ENCODE measurements at regions not wholly inside any gene's neighbourhood (a gene's known extent, or its start where the extent isn't known, plus 50 kb on each side); places are given as distances from the start of the nearest gene placed in this dataset.
A peak's percentile ranks its signal among the peaks of the same experiment; 100 is the strongest.

DNA sequence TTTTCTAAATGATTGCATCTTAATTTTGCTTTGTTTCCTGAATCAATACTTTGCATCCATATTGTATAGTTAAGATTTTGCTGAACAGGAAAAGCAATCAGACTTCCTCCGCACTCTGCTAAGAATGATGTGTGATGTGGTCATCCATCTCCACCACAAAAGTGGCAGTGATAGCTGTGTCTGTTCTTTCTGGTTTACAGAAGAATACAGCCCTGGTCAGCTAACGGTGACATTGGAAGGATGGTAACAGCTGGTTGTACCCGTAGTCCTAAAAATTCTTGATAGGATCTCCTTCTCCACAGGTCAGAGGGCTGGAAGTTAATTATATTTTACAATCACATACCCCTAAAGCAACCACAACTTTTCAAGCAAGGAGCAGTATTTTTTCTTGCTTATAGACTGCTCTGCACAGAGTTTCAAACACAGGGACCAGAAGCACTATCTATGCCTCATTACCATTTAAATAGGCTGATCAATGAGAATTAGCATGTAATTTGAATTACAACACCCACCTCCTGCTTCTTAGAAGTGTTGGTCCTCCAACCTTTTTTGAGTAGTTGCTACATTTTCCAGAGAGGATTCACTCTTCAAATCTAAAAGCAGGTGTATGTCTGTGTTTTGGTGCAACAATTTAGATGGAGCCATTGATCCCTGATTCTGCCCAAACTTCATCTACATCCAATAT, 1191.9 kb upstream of the NUDT12 start:
- peaks cover 0 to 8% (median 4%) of the 10 kb centered on the region in 3 experiments; a peak in 5 of 7 replicates for H3K36me3 Mint-ChIP-seq (ENCODE audit: insufficient read depth in 1 of 3, low read depth in 3 of 3)
- Histone ChIP-seq H3K4ac (ENCODE audit: low read depth, low read length) (no peak overlapping the region), H3K79me1 (ENCODE audit: insufficient read depth, low read depth, low read length, poor library complexity, severe bottlenecking) (no peaks in the 10 kb centered on the region), H3K9me3 (ENCODE audit: control insufficient read depth, low read depth, low read length) (no peaks in the 10 kb centered on the region), H2BK20ac (ENCODE audit: low read depth, low read length, poor library complexity, severe bottlenecking) (no peak overlapping the region), H3K27me3 (ENCODE audit: insufficient read depth, low read length) (no peaks in the 10 kb centered on the region), H2AFZ (ENCODE audit: low read length) (no peak overlapping the region), H3K18ac (ENCODE audit: insufficient read length, low read depth, low read length) (no peak overlapping the region), H3K79me2 (ENCODE audit: insufficient read depth, low read length) (no peaks in the 10 kb centered on the region), H3K9ac (ENCODE audit: extremely low read depth, insufficient read length, low read length) (no peak overlapping the region), H2BK12ac (ENCODE audit: insufficient read length, low read depth, low read length) (no peak overlapping the region), H3T11ph (ENCODE audit: low read length) (no peak overlapping the region), H2BK15ac (ENCODE audit: low read depth, low read length) (no peak overlapping the region), H4K20me1 (ENCODE audit: control insufficient read depth, insufficient read depth, insufficient read length) (no peaks in the 10 kb centered on the region), H4K91ac (ENCODE audit: insufficient read length, low read depth, low read length) (no peak overlapping the region), H3K4me2 (ENCODE audit: insufficient read depth, insufficient read length, low read length) (no peak overlapping the region), H4K8ac (replicated peaks; ENCODE audit: insufficient read length, low read depth, low read length) (no peak overlapping the region), H3K27ac (ENCODE audit: insufficient read length, low read depth, low read length) (no peak overlapping the region), H2BK120ac (ENCODE audit: low read depth, low read length, poor library complexity, severe bottlenecking) (no peak overlapping the region), H3K56ac (ENCODE audit: insufficient read length, low read depth, low read length) (no peak overlapping the region), H3K14ac (ENCODE audit: insufficient read depth, low read length) (no peak overlapping the region), H3K23me2 (ENCODE audit: insufficient read length, low read depth, low read length, poor library complexity, severe bottlenecking) (no peaks in the 10 kb centered on the region), H2BK5ac (ENCODE audit: insufficient read length, low read length) (no peak overlapping the region), H2AK5ac (ENCODE audit: insufficient read length, low read length) (no peak overlapping the region), H4K5ac (ENCODE audit: insufficient read length, low read depth, low read length) (no peak overlapping the region), H3K23ac (ENCODE audit: insufficient read length, low read depth, low read length) (no peak overlapping the region), H3K4me1 (ENCODE audit: insufficient read depth, low read length) (peaks cover 2% of the 10 kb centered on the region; the same call in 1 of the 2 replicates)
- H3K4me1 Mint-ChIP-seq: peaks cover 21 to 27% of the 10 kb centered on the region in 2 experiments
- TF ChIP-seq, protein P1, sequence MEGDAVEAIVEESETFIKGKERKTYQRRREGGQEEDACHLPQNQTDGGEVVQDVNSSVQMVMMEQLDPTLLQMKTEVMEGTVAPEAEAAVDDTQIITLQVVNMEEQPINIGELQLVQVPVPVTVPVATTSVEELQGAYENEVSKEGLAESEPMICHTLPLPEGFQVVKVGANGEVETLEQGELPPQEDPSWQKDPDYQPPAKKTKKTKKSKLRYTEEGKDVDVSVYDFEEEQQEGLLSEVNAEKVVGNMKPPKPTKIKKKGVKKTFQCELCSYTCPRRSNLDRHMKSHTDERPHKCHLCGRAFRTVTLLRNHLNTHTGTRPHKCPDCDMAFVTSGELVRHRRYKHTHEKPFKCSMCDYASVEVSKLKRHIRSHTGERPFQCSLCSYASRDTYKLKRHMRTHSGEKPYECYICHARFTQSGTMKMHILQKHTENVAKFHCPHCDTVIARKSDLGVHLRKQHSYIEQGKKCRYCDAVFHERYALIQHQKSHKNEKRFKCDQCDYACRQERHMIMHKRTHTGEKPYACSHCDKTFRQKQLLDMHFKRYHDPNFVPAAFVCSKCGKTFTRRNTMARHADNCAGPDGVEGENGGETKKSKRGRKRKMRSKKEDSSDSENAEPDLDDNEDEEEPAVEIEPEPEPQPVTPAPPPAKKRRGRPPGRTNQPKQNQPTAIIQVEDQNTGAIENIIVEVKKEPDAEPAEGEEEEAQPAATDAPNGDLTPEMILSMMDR (conservative IDR thresholded peaks at IDR 0.05): no peak
- H3K27me3 Mint-ChIP-seq (ENCODE audit: low read depth): no peaks in the 10 kb centered on the region
- H3K4me3 Mint-ChIP-seq: no peak overlapping the region
- no peaks in the 10 kb centered on the region for H3K9me3 Mint-ChIP-seq
- no peak for DNase-seq
- H3K27ac Mint-ChIP-seq: peak overlapping the region in 2 of 3 experiments; percentile 54 to 69; a peak in 2 of 7 replicates
- no CpG with 5 or more reads among the region's 3 CpGs for WGBS (ENCODE audit: extremely low coverage, insufficient read length, low lambda C conversion rate)
